Stimulated activated CD8-positive, alpha-beta memory T cell treated with anti-CD3 and anti-CD28 coated beads, Interleukin-4, amount 100 ng/mL, for 4 hours (primary cell): ENCODE measurements at regions not wholly inside any gene's neighbourhood (a gene's known extent, or its start where the extent isn't known, plus 50 kb on each side); places are given as distances from the start of the nearest gene placed in this dataset.

ENCODE experiments used
- DNase-seq, 2 donors: peaks; one replicate each; pipeline ENCODE4 v3.0.0-alpha.2; 2020; ENCODE audit warnings: low read depth in 2 of 2, low spot score in 1 of 2

- no peak for DNase-seq
These were observed 635.1 kb upstream of the SLC39A10 start for GRCh38 chr2:195021711-195022507.

DNA sequence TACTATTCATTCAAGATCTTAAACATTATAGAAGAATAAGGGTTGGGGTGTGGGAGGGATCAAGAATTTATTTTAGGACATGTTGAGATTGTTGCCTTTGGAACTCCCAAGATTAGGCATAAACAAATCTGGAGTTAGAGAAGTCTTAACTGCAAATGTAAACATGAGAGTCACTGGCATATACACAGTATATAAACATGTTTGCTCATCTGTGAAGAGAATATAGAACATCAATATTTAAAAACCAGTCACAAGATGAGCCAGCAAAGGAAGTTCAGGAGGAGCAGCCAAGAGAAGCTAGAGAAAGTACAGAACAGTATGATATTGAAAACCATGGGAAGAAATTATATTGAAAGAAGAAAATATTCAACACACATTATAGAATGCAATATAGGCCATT lies 638.6 kb upstream of the SLC39A10 start:
- no peak for DNase-seq

- no peak for DNase-seq
These were observed 639.1 kb upstream of the SLC39A10 start for GRCh38 chr2:195017890-195018289.

- no peak for DNase-seq
These were observed 640.2 kb upstream of the SLC39A10 start for GRCh38 chr2:195016841-195017240.

GRCh38 chr2:195009202-195009601 lies 647.8 kb upstream of the SLC39A10 start:
- DNase-seq = no peak

DNA sequence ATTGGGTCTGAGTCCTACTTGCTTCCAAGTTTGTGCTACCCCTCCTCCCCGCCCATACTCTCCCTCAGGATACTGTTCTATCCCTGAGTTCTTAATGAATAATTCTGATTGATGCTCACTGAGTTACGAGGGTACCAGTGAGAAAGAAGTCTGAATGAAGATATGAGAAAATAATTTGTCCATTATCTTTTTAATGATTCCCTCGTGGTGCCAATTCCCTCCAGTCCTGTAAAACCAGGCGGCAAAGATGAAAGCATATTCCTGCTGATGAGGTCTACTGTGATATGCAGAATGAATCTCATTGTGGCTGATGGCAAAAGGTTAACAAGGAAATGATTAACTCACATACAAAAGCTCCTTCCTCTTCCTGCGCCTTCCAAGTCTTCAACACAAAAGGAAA lies 650.2 kb upstream of the SLC39A10 start:
- no peak for DNase-seq

DNA sequence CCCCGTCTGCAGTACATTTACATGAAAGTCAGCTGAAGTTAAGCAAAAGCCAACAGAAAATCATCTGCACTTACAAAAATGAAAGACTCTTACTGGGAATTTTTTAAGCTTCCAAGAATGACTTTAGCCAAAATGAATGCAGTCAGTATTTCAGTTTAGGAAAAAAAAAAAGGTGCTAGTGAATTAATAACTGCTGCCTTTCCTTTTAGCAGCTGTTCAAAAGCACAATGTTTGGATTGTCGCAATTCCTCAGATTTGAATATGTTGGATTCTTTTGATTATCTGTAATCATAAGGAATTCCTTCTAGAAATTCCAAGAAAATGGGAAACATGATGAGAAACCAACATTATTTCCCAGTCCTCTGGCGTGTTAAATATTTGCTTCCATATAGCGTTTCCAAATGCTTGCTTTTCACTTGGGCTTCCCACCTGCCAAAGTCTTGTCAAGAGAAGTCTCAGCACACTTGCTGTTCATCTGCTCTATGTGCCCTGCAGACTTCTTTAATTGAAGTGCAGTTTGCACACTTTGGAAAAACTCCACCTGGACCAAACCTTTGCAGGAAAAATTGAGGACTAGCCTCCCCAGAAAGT lies 653.0 kb upstream of the SLC39A10 start:
- DNase-seq = no peak

GRCh38 chr2:195001924-195002323 lies 655.1 kb upstream of the SLC39A10 start:
- DNase-seq = no peak

- no peak for DNase-seq
These were observed 657.3 kb upstream of the SLC39A10 start for GRCh38 chr2:194999771-195000170.

GRCh38 chr2:194992648-194993047 lies 664.4 kb upstream of the SLC39A10 start:
- no peak for DNase-seq

DNA sequence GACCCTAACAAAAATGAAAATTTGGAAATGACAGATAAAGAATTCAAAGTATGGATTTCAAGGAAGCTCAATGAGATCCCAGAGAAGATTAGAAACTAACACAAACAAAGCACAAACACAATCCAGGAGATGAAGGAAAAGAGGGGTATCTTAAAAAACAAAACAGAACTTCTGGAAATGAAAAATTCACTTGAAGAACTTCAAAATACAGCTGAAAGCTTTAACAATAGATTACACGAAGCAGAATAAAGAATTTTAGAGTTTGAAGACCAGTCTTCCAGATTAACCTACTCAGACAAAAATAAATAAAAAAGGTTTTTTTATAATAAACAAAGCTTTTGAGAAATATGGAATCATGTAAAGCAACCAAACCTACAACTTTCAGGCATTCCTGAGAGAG lies 671.8 kb upstream of the SLC39A10 start:
- no peak for DNase-seq

GRCh38 chr2:194962254-194962653 lies 694.8 kb upstream of the SLC39A10 start:
- DNase-seq = no peak

- DNase-seq = no peak
These were observed 702.8 kb upstream of the SLC39A10 start for GRCh38 chr2:194954218-194954617.

DNA sequence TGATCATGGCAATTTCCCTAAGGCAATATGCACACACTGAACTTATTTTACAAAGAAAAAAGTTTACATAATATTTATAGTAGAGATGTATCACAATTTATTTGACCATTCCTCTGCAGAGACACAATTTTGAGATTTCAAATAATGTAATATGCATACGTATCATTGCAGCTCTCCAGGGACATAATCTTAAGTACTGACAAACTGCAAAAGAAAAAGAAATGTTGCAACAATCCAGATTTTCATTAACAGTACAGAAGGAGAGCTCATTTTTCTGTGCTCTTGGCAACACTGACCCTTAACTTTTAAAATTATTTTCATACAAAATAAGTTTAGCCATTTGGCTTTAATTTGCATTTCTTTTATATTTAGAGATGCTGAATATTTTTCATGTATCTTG lies 710.2 kb upstream of the SLC39A10 start:
- no peak for DNase-seq

DNA sequence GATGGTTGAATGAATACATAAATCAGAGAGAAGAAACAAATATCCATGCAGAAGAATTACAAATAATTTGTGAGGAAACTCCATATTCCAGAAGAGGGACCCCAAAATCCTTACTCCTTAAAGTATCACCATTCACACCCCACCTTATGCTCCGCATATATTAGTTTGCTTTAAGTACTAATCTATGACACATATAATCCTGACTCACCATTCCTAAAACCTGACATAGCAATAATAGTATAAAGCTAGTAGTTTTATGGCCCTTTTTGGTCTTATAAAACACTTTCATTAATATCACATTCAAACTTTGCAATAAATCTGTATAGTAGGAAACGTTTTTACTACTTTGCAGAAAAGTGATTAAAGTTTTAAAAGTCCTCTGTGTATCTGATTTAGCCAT lies 719.0 kb upstream of the SLC39A10 start:
- DNase-seq = no peak

DNA sequence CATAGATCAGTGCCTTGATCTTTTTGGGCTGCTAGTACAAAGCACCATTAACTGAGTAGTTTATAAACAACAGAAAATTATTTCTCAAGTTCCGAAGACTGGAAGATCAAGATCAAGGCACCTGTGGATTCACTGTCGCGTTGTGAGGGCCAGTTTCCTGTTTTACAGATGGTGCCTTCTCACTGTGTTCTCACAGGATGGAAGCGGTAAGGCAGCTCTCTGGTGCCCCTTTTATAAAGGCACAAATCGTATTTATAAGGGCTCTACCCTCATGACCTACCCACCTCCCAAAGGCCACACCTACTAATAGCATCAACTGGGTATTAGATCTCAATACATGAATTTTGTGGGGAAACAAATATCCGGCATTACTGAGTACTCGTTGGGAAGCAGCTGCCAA lies 729.5 kb upstream of the SLC39A10 start:
- DNase-seq = no peak

- no peak for DNase-seq
These were observed 730.2 kb upstream of the SLC39A10 start for GRCh38 chr2:194926873-194927272.

DNA sequence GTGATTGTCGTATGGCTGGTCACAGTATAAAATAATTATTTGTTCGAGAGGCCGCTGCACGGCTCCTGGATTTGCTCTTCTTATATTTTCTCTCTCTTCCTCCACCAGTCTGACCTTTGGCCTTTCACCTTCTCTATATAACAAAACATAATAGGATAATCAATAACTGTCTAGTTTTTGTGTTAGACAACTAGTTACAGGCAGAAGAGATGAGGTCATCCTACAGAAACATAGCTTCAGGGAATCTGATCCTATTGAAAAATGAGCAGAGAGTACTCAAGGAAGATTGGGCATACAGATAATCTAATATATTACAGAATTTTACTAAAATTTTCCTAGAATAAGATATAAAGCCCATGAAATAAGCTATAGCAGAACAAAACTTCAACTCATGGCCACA lies 731.3 kb upstream of the SLC39A10 start:
- no peak for DNase-seq

DNA sequence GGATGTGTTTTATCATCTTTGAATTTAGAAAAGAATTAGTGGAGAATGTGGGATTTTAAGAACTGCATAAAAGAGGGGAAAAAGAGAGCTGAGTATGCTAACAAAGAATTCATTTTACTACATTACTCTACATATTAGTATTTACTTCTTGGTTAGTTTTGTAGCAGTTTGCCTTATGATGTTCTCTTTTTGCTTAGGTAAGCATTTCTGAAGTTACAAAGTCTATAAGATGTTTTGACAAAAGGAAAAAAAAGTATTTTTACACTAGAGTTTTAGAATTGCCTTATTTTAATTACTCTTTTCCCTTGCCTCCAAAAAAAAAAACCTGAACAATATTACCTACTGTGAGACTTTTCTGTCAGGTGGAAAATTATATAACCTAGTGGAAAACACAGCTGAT lies 739.5 kb upstream of the SLC39A10 start:
- DNase-seq = no peak

DNA sequence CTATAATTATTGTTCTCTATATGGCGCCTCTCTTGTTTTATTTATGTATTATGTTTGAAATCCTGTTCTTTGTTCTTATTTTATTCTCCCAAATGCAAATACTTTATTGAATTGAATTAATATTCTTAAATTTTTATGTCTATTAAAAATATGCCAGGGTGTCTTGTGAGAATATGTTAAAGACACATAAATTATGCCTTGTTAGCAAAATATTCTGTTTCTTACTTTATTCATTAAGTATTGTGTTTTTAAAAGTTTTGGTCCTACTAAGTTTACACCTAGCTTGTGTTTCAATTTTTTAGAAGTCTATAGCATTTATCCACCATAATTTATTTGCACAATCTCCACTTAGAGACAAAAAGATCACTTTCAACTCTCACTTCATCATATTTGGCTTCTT lies 741.5 kb upstream of the SLC39A10 start:
- DNase-seq = no peak

GRCh38 chr2:194907569-194907968 lies 749.5 kb upstream of the SLC39A10 start:
- no peak for DNase-seq

DNA sequence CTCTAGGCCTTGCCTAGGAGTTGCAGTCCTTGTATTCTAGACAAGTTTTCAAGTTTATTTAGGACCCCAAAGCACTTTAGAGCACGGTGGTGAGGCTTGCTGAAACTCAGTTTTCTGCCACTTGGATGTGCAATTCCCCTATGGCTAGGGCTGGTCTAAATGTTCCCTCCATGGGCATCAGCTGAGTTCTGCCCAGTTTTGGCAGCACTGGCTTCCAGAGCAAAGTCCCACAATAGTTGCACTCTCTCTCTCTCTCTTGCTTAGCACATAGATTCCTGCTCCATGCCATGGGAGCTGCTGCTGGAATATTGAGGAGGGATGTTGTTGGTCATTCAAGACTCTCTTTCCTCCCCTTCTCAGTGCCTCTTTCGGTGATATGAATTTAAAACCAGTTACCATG lies 760.2 kb upstream of the SLC39A10 start:
- no peak for DNase-seq

DNA sequence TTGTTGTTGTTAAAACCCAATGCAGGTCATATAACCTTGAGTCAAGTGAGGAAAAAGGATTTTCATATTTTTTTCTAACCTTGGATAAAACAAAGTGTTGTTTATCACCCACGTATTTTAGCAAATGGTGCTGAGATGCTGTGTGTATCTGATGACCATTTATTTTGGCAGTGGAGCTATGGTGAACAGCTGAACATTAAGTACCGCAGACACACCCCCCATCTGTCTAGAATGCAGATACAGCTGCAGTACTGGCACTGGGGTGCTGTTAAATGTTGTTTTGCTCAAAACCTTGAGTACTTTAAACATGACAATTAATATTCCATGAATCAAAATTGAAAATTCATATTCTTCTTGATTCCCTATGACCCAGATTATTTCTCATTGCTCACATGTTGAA lies 773.3 kb upstream of the SLC39A10 start:
- no peak for DNase-seq
